Keratinocyte (primary cell): ENCODE measurements at regions not wholly inside any gene's neighbourhood (a gene's known extent, or its start where the extent isn't known, plus 50 kb on each side); places are given as distances from the start of the nearest gene placed in this dataset.

Source experiments
- DNase-seq: peaks from one replicate; pipeline ENCODE4 v3.0.0-alpha.2; 2011; ENCODE audit warnings: low read depth, missing footprints, low spot score
- FAIRE-seq: peaks from 2 replicates; lab custom pipeline; 2011; peaks lifted over from hg19 to GRCh38; lab: Jason Lieb, UNC
- H2AFZ ChIP-seq: 2 replicates; pipeline ENCODE4 v1.6.0; 2012; ENCODE audit warnings: low read length, control low read depth, inconsistent platforms; ENCODE audit not compliant: control insufficient read depth
- H3K27ac ChIP-seq: 2 replicates; pipeline ENCODE4 v1.5.1; 2011; ENCODE audit warnings: low read length; ENCODE audit not compliant: control insufficient read depth, insufficient read depth
- H3K27me3 ChIP-seq: 3 replicates; pipeline ENCODE4 v1.6.0; 2011; ENCODE audit warnings: low read length; ENCODE audit not compliant: control insufficient read depth, insufficient read depth; ENCODE audit errors: extremely low read depth
- H3K36me3 ChIP-seq, 2 experiments: 2 replicates in 1 of 2; 3 replicates in 1 of 2; pipeline ENCODE4 v1.5.1; 2011; ENCODE audit warnings: low read length in 2 of 2, mild to moderate bottlenecking in 1 of 2; ENCODE audit not compliant: control insufficient read depth in 2 of 2, insufficient read depth in 2 of 2; ENCODE audit errors: extremely low read depth in 1 of 2
- H3K4me1 ChIP-seq: 3 replicates; pipeline ENCODE4 v1.5.1; 2011; ENCODE audit warnings: low read length; ENCODE audit not compliant: control insufficient read depth, insufficient read depth; ENCODE audit errors: extremely low read depth
- H3K4me2 ChIP-seq: 3 replicates; pipeline ENCODE4 v1.6.0; 2011; ENCODE audit warnings: low read depth, low read length; ENCODE audit not compliant: control insufficient read depth, insufficient read depth; ENCODE audit errors: extremely low read depth
- H3K4me3 ChIP-seq, 3 experiments: fragments of 200-600 bp in 1 of 3; sonication (generic) in 1 of 3; 2 replicates in 2 of 3; 3 replicates in 1 of 3; pipeline ENCODE4 v1.5.1; 2011 to 2016; ENCODE audit warnings: low read length in 3 of 3, mild to moderate bottlenecking in 3 of 3, control low read depth in 2 of 3, inconsistent platforms in 1 of 3, low read depth in 1 of 3, mixed read lengths in 1 of 3, mixed run types in 1 of 3, moderate library complexity in 1 of 3; ENCODE audit not compliant: control insufficient read depth in 2 of 3, insufficient read depth in 2 of 3; ENCODE audit errors: extremely low read depth in 1 of 3
- H3K79me2 ChIP-seq: 2 replicates; pipeline ENCODE4 v1.6.0; 2012; ENCODE audit warnings: low read length; ENCODE audit not compliant: control insufficient read depth, insufficient read depth
- H3K9ac ChIP-seq: 3 replicates; pipeline ENCODE4 v1.6.0; 2011; ENCODE audit warnings: low read length; ENCODE audit not compliant: control insufficient read depth, insufficient read depth; ENCODE audit errors: extremely low read depth
- H3K9me1 ChIP-seq: 3 replicates; pipeline ENCODE4 v1.6.0; 2011; ENCODE audit warnings: low read length; ENCODE audit not compliant: control insufficient read depth, insufficient read depth; ENCODE audit errors: extremely low read depth
- H3K9me3 ChIP-seq: 2 replicates; pipeline ENCODE4 v1.5.1; 2012; ENCODE audit warnings: low read depth, low read length; ENCODE audit not compliant: control insufficient read depth
- H4K20me1 ChIP-seq: 3 replicates; pipeline ENCODE4 v1.6.0; 2011; ENCODE audit warnings: low read length; ENCODE audit not compliant: control insufficient read depth, insufficient read depth; ENCODE audit errors: extremely low read depth
- EZH2 ChIP-seq: IDR thresholded peaks from one replicate; pipeline ENCODE4 v1.6.1; 2012; ENCODE audit warnings: inconsistent platforms, mild to moderate bottlenecking, low read length, moderate library complexity
- dilution Hi-C: fragments of 300-500 bp; cut with MboI; formaldehyde crosslinking; loops from one replicate; pipeline ENCODE4 v1.7.0; 2020; ENCODE audit warnings: low sequenced_read_pairs; ENCODE audit not compliant: extremely low pct_ligation_motif_present
- TF ChIP-seq, protein P1 (sequence below), 3 experiments: IDR thresholded peaks in 1 of 3; conservative IDR thresholded peaks in 1 of 3; optimal IDR thresholded peaks in 1 of 3; 2 replicates in 2 of 3; 3 replicates in 1 of 3; pipeline versions ENCODE3 to v1.5.1; 2011; ENCODE audit warnings: low read length in 3 of 3, mild to moderate bottlenecking in 3 of 3, moderate library complexity in 2 of 3, control low read depth in 1 of 3, inconsistent platforms in 1 of 3; ENCODE audit not compliant: insufficient read depth in 2 of 3; ENCODE audit errors: extremely low read depth in 1 of 3

DNA sequence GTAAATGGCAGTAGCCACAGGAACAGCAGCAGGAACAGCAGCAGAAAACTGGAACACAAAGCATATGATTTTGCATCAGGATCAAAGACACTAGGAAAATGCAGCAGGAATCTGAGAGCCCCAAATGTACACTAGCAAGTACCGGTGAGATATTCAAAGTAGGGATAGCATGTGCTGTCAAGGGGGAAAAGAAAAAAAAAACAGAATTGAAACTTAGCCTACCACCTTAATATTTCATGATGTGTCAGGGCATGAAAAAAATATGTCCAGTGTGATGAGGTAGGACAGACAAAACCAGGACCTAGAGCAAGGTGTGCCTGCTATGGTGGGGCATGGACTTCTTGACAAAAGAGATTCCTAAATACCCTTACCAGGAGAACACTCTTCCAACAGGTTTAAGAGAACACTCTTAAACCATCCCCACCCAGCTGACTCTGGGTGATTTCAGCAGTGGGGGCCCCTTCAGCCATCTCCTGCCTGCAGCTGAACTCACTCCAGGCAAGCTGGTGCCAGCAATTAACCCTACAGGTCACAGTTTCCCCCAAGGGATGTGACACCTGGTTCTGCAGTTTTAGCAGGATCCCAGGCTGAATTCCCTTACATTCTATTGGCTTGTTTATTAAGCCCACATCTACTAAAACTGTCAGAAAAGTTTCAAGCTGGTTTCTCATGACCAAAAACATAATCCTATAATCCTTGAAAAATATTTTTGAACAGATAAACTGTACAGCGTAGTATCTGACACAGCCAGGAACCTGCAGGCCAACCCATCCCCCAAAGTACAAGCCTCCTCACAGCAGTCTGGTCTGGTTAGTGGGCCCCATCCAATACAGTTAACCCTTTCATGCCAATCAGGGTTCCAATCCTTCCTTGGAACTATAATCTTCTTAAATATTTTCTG lies 62.9 kb upstream of the FMR1 start:
- H2AFZ ChIP-seq: no peak overlapping the region
- H3K9me1 ChIP-seq: no peaks in the 10 kb centered on the region
- no peaks in the 10 kb centered on the region for H3K27me3 ChIP-seq
- TF ChIP-seq EZH2: no peak
- TF ChIP-seq, protein P1, sequence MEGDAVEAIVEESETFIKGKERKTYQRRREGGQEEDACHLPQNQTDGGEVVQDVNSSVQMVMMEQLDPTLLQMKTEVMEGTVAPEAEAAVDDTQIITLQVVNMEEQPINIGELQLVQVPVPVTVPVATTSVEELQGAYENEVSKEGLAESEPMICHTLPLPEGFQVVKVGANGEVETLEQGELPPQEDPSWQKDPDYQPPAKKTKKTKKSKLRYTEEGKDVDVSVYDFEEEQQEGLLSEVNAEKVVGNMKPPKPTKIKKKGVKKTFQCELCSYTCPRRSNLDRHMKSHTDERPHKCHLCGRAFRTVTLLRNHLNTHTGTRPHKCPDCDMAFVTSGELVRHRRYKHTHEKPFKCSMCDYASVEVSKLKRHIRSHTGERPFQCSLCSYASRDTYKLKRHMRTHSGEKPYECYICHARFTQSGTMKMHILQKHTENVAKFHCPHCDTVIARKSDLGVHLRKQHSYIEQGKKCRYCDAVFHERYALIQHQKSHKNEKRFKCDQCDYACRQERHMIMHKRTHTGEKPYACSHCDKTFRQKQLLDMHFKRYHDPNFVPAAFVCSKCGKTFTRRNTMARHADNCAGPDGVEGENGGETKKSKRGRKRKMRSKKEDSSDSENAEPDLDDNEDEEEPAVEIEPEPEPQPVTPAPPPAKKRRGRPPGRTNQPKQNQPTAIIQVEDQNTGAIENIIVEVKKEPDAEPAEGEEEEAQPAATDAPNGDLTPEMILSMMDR (optimal IDR thresholded peaks at IDR 0.05 in 1 of 3, IDR thresholded peaks at IDR 0.05 in 1 of 3, conservative IDR thresholded peaks at IDR 0.05 in 1 of 3; ENCODE audit: extremely low read depth in 1 of 3, insufficient read depth in 2 of 3, low read length in 3 of 3): no peak
- H3K27ac ChIP-seq: no peak overlapping the region
- dilution Hi-C loops: no loop called here
- H4K20me1 ChIP-seq: no peaks in the 10 kb centered on the region
- H3K9me3 ChIP-seq: no peaks in the 10 kb centered on the region
- H3K4me1 ChIP-seq: no peaks in the 10 kb centered on the region
- no peak overlapping the region for H3K4me2 ChIP-seq
- FAIRE-seq (no peak), DNase-seq (no peak)
- H3K4me3 ChIP-seq: no peak overlapping the region
- no peak overlapping the region for H3K9ac ChIP-seq
- H3K79me2 ChIP-seq: no peaks in the 10 kb centered on the region
- H3K36me3 ChIP-seq: no peaks in the 10 kb centered on the region

GRCh38 chrX:147850875-147851274 lies 60.8 kb upstream of the FMR1 start:
- Histone ChIP-seq H3K9me3 (no peaks in the 10 kb centered on the region), H3K27me3 (no peaks in the 10 kb centered on the region), H4K20me1 (no peaks in the 10 kb centered on the region), H3K9ac (no peak overlapping the region), H3K4me3 (no peak overlapping the region), H3K4me2 (no peak overlapping the region), H2AFZ (no peak overlapping the region), H3K9me1 (no peaks in the 10 kb centered on the region), H3K27ac (no peak overlapping the region), H3K36me3 (no peaks in the 10 kb centered on the region), H3K79me2 (no peaks in the 10 kb centered on the region), H3K4me1 (no peaks in the 10 kb centered on the region)
- no peak for FAIRE-seq
- no peak for DNase-seq
- TF ChIP-seq, protein P1 (optimal IDR thresholded peaks at IDR 0.05 in 1 of 3, IDR thresholded peaks at IDR 0.05 in 1 of 3, conservative IDR thresholded peaks at IDR 0.05 in 1 of 3; ENCODE audit: extremely low read depth in 1 of 3, insufficient read depth in 2 of 3, low read length in 3 of 3): no peak
- no peak for TF ChIP-seq EZH2
- dilution Hi-C loops: no loop called here
